WERI-Rb-1 (cell line): ENCODE measurements at regions not wholly inside any gene's neighbourhood (a gene's known extent, or its start where the extent isn't known, plus 50 kb on each side); places are given as distances from the start of the nearest gene placed in this dataset.

Experiments used
- DNase-seq: peaks from one replicate; pipeline ENCODE4 v3.0.0-alpha.2; 2020
- H3K27ac ChIP-seq: fragments of 250-450 bp; sonication (Bioruptor Pico); 2 replicates; pipeline ENCODE4 v1.5.1; 2020; ENCODE audit warnings: mild to moderate bottlenecking, moderate library complexity
- H3K27me3 ChIP-seq: fragments of 250-450 bp; sonication (Bioruptor Pico); 2 replicates; pipeline ENCODE4 v1.5.1; 2021; ENCODE audit warnings: mild to moderate bottlenecking, low read depth, moderate library complexity; ENCODE audit not compliant: insufficient read depth, severe bottlenecking
- H3K36me3 ChIP-seq: fragments of 250-450 bp; sonication (Bioruptor Pico); 2 replicates; pipeline ENCODE4 v1.5.1; 2020; ENCODE audit warnings: mild to moderate bottlenecking, moderate library complexity
- H3K4me3 ChIP-seq: 2 replicates; pipeline ENCODE4 v1.5.1; 2011; ENCODE audit warnings: low read depth, mild to moderate bottlenecking, control low read depth, low read length
- H3K9me3 ChIP-seq: fragments of 250-450 bp; sonication (Bioruptor Pico); 2 replicates; pipeline ENCODE4 v1.5.1; 2021; ENCODE audit warnings: mild to moderate bottlenecking, moderate library complexity; ENCODE audit not compliant: severe bottlenecking
- TF ChIP-seq, protein P1 (sequence below): IDR thresholded peaks from 2 replicates; pipeline ENCODE4 v1.5.1; 2011; ENCODE audit warnings: low read depth, mild to moderate bottlenecking, control low read depth, inconsistent platforms, low read length

DNA sequence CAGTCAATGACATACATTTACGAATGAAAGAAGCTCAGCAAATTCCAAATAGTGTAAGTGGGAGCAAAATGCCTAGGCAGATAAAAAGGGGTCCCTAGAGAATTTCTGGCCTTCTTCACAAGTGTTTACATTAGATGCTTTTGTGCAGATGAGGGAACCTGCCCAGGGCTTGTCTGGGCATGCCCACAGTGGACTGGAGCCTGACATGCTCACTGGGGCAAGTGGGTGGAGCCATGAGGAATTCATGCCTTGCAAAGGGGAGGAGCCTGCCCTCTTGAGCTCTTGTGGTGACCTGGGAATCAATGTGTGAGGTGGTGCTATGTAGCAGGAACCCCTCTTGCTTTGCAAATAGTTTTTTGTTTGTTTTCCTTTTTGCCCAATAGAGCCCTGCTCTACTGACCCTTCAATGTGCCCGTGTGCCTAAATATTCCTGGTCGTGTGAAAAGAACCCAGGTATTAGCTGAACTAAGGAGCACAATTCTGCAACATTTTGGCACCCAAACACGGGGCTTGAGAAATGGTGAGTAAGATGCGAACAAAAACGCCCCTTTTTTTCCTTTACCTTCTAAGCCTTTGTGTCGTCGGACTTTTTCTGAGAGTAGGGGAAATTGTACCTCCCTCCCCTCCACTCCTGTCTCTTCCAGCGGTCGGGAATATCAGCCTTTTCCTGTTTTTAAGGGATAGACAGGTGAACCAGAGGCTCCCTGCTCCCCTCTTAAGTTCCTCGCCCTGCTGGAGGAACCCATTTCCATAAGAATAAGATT is 433.8 kb upstream of the CDH9 start:
- DNase-seq: peak; percentile 30

DNA sequence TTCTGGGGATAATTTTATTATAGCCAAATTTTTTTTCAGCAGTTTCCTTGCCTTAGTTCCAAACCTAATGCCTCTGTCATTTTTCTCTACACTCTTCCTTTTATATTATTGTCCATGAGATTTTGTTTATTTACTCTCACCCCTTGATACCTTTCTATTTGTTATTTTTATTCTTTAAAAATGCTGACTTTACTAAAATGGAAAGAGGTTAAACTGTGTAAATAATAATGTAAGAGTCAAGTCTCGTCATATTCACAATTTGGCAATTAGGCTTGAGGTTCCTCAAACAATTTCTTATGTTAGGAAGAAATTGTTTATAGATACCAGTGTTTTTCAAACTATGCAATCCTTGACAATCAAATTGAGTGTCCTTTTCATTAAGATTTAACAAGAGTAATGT is 428.6 kb upstream of the CDH9 start:
- Histone ChIP-seq H3K27me3 (no peaks in the 10 kb centered on the region), H3K9me3 (peaks cover 3% of the 10 kb centered on the region), H3K36me3 (no peaks in the 10 kb centered on the region), H3K4me3 (no peak overlapping the region), H3K27ac (no peak overlapping the region)
- TF ChIP-seq, protein P1, sequence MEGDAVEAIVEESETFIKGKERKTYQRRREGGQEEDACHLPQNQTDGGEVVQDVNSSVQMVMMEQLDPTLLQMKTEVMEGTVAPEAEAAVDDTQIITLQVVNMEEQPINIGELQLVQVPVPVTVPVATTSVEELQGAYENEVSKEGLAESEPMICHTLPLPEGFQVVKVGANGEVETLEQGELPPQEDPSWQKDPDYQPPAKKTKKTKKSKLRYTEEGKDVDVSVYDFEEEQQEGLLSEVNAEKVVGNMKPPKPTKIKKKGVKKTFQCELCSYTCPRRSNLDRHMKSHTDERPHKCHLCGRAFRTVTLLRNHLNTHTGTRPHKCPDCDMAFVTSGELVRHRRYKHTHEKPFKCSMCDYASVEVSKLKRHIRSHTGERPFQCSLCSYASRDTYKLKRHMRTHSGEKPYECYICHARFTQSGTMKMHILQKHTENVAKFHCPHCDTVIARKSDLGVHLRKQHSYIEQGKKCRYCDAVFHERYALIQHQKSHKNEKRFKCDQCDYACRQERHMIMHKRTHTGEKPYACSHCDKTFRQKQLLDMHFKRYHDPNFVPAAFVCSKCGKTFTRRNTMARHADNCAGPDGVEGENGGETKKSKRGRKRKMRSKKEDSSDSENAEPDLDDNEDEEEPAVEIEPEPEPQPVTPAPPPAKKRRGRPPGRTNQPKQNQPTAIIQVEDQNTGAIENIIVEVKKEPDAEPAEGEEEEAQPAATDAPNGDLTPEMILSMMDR: no peak
- DNase-seq: no peak

More for the DNA sequence above, 433.8 kb upstream of the CDH9 start:
- Histone ChIP-seq H3K27me3 (no peaks in the 10 kb centered on the region), H3K9me3 (peaks cover 9% of the 10 kb centered on the region), H3K4me3 (no peak overlapping the region), H3K27ac (0 out of 2 replicates have a peak overlapping the region, but pooled peaks have one; percentile 9), H3K36me3 (no peaks in the 10 kb centered on the region)
- TF ChIP-seq, protein P1: no peak

DNA sequence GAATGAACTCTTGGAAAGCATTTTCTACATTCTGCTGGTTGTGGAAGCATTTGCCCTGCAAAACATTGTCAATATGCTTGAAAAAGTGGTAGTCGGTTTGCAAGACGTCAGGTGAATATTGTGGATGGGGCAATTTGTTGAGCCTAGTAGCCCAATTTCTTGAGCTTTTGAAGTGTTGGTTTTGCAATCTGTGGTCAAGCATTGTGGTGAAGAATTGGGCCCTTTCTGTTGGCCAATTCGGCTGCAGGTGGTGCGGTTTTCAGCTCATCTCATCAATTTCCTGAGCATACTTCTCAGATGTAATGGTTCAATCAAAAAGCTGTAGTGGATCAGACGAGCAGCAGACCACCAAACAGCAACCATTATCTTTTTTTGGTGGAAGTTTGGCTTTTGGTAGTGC is 426.8 kb upstream of the CDH9 start:
- Histone ChIP-seq H3K27me3 (no peaks in the 10 kb centered on the region), H3K27ac (no peak overlapping the region), H3K36me3 (no peaks in the 10 kb centered on the region), H3K4me3 (no peak overlapping the region), H3K9me3 (no peaks in the 10 kb centered on the region)
- TF ChIP-seq, protein P1: no peak
- no peak for DNase-seq

DNA sequence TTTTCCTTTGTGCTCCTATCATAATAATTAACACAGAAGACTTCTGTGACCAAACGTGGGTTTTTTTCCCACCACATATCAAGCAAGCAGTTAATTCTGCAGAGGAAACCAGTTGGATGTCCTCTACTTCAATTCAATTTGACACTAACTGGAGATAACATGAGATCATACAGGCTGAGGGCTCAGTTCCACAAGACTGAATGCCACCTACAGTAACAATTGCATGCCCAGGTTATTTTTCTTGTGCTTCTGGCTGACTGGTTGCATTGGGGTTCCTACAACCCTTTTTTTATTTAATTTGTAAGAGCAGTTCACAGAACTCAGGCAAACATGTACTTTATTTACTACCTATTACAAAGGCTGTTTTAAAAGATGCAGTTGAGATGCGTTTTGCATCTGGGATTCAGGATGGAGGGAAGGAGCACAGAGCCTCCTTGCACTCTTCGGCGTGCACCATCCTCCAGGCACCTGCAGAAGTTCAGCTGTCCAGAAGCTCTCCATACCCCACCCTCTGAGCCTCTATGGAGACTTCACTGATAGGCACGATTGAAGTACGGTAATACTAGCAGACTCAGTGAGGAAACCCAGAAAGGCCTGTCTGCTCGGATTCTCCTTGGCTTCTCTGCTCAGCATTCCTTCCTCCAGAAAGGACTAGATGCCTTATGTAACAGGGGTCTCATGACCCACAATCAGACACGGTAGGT is 425.2 kb upstream of the CDH9 start:
- Histone ChIP-seq H3K27me3 (no peaks in the 10 kb centered on the region), H3K27ac (no peak overlapping the region), H3K4me3 (no peak overlapping the region), H3K9me3 (no peaks in the 10 kb centered on the region), H3K36me3 (no peaks in the 10 kb centered on the region)
- TF ChIP-seq, protein P1: no peak
- DNase-seq: no peak

DNA sequence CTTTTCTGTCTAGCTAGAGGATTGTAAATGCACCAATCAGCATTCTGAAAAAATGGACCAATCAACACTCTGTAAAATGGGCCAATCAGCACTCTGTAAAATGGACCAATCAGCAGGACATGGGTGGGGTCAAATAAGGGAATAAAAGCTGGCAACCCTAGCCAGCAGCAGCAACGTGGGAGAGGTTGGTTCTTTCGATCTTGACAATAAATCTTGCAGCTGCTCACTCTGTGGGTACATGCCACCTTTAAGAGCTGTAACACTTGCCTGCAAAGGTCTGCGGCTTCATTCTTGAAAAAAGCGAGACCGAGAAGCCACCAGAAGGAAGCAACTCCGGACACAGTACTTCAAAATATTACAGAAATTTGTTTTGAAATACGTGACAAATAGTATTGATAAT is 424.6 kb upstream of the CDH9 start:
- Histone ChIP-seq H3K9me3 (no peaks in the 10 kb centered on the region), H3K27me3 (no peaks in the 10 kb centered on the region), H3K36me3 (no peaks in the 10 kb centered on the region), H3K4me3 (no peak overlapping the region), H3K27ac (no peak overlapping the region)
- TF ChIP-seq, protein P1: no peak
- DNase-seq: no peak
